Heart right ventricle (tissue), 16 donors: ENCODE measurements at regions not wholly inside any gene's neighbourhood (a gene's known extent, or its start where the extent isn't known, plus 50 kb on each side); places are given as distances from the start of the nearest gene placed in this dataset.

Source experiments
- ATAC-seq, 8 donors: fragments of 200-7000 bp; cut with Tn5 transposase; one replicate each; pipeline ENCODE4 v1.9.1; 2020; ENCODE audit warnings: mild to moderate bottlenecking in 8 of 8, moderate library complexity in 8 of 8, moderate number of reproducible peaks in 1 of 8
- DNase-seq, 2 donors: peaks; one replicate each; pipeline ENCODE4 v3.0.0-alpha.2; 2020
- H3K27ac ChIP-seq, 10 donors: fragments of 200-600 bp; sonication (generic) in 2 of 10; one replicate each; pipeline versions ENCODE4 v1.5.0 to v1.8.0; 2020 to 2022; ENCODE audit warnings: mild to moderate bottlenecking in 3 of 10
- H3K27me3 ChIP-seq, 7 donors: fragments of 200-600 bp; one replicate each; pipeline ENCODE4 v1.8.0; 2021 to 2022; ENCODE audit warnings: mild to moderate bottlenecking in 2 of 7
- H3K36me3 ChIP-seq, 9 donors: fragments of 200-600 bp; sonication (generic) in 1 of 9; one replicate each; pipeline versions ENCODE4 v1.5.0 to v1.8.0; 2020 to 2022; ENCODE audit warnings: mild to moderate bottlenecking in 2 of 9
- H3K4me1 ChIP-seq, 9 donors: fragments of 200-600 bp; sonication (generic) in 1 of 9; one replicate each; pipeline versions ENCODE4 v1.5.0 to v1.8.0; 2020 to 2022; ENCODE audit warnings: mild to moderate bottlenecking in 4 of 9
- H3K4me3 ChIP-seq, 10 donors: fragments of 200-600 bp; sonication (generic) in 2 of 10; one replicate each; pipeline versions ENCODE4 v1.5.0 to v1.8.0; 2020 to 2022; ENCODE audit warnings: mild to moderate bottlenecking in 7 of 10, moderate library complexity in 2 of 10
- H3K9me3 ChIP-seq, 11 donors: fragments of 200-600 bp in 10 of 11; sonication (generic) in 2 of 11; one replicate each; pipeline versions ENCODE4 v1.5.0 to v1.8.0; 2013 to 2022; ENCODE audit warnings: mild to moderate bottlenecking in 2 of 11, control low read depth in 1 of 11, moderate library complexity in 1 of 11
- WGBS, 2 donors: extraction: QIAGEN DNeasy Blood & Tissue Kit; methylation state at CpG; one replicate each; pipeline ENCODE4 v1.1.7; 2013; ENCODE audit warnings: inconsistent platforms in 1 of 2; 5-methylcytosine and 5-hydroxymethylcytosine counted together
- intact Hi-C, 10 donors: fragments of 100-400 bp; cut with DNase I; formaldehyde crosslinking; loops; one replicate each; pipeline versions ENCODE4 v1.11.1 to v1.14.2; 2022
- TF ChIP-seq, protein P1 (sequence below), 9 donors: fragments of 200-600 bp; sonication (generic) in 2 of 9; IDR thresholded peaks; one replicate each; pipeline versions ENCODE4 v1.5.0 to v1.8.0; 2021 to 2022; ENCODE audit warnings: antibody characterized with exemption in 9 of 9, mild to moderate bottlenecking in 5 of 9, moderate library complexity in 1 of 9
- donor health status: Arrhythmogenic right ventricular cardiomyopathy.
- donor health status: ischemic (EF 13 %, LVEDD 7.1; RV severe dilation, severe dysfunction).
- donor health status: healthy with polysubstance abuse.
- donor health status: DM: no; HTN: yes; CAD: no.
- donor health status: DM: no; HTN: no; CAD: no.
- donor health status: ischemic (EF 25% LVEDD 6.9; RV normal size, moderate dysfunction).
- donor health status: ischemic (EF 25% LVEDD 5.7; RV mildly dilated, moderate dysfunction).
- donor health status: healthy.
- donor health status: DM: yes; HTN: yes; CAD: no.
- donor health status: Ischemic cardiomyopathy.
- donor health status: ischemic (EF 35%, LVEDD 5.7; RV mildly dilated, moderate dysfunction).
- donor health status: nonischemic (EF 11% LVEDD 7.7; RV severe dilation, severe dysfunction).
- donor health status: DM: yes; HTN: yes; CAD: no.
- donor health status: PGD.
- donor health status: ischemic (EF 29% LVEDD 5.4; RV normal size, mild dysfunction).
- donor health status: nonischemic (EF 23%, LVEDD 6.1; RV moderate dilation, normal function).

DNA sequence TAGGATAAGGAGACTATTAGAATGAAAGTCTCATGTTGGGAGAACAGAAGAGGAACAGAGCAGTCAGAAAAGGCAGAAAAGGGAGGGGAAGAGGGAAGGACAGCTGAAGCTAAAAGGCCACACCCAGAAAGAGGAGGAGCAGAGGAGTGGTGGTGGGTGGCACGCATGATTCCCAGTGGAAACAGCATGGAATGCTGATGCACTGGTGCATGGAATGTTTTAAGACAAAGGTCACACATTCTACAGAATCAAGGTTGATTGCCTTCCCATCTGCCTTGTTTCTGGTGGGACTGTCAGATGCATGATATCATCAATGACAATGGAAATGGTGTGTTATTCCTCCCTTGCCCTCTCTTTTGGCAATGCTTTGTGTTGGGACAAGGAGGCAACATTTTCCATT is 285.4 kb upstream of the MKI67 start:
- Histone ChIP-seq H3K4me3 (no peak overlapping the region), H3K36me3 (no peaks in the 10 kb centered on the region), H3K4me1 (no peaks in the 10 kb centered on the region), H3K27ac (no peak overlapping the region), H3K9me3 (peaks cover 0 to 14% (median 0%) of the 10 kb centered on the region in 11 donors), H3K27me3 (peaks cover 0 to 11% (median 0%) of the 10 kb centered on the region in 7 donors)
- ATAC-seq (no peak), DNase-seq (no peak)
- intact Hi-C loops: loop anchor here in 1 of 10 donors (10.0 kb wide), 1 partner anchor 137 kb away; no protein-coding TSS in a partner anchor
- 58% methylated on average over 1 of the region's 1 CpG for WGBS, 2 donors
- TF ChIP-seq, protein P1, sequence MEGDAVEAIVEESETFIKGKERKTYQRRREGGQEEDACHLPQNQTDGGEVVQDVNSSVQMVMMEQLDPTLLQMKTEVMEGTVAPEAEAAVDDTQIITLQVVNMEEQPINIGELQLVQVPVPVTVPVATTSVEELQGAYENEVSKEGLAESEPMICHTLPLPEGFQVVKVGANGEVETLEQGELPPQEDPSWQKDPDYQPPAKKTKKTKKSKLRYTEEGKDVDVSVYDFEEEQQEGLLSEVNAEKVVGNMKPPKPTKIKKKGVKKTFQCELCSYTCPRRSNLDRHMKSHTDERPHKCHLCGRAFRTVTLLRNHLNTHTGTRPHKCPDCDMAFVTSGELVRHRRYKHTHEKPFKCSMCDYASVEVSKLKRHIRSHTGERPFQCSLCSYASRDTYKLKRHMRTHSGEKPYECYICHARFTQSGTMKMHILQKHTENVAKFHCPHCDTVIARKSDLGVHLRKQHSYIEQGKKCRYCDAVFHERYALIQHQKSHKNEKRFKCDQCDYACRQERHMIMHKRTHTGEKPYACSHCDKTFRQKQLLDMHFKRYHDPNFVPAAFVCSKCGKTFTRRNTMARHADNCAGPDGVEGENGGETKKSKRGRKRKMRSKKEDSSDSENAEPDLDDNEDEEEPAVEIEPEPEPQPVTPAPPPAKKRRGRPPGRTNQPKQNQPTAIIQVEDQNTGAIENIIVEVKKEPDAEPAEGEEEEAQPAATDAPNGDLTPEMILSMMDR (IDR thresholded peaks at IDR 0.05): no peak

DNA sequence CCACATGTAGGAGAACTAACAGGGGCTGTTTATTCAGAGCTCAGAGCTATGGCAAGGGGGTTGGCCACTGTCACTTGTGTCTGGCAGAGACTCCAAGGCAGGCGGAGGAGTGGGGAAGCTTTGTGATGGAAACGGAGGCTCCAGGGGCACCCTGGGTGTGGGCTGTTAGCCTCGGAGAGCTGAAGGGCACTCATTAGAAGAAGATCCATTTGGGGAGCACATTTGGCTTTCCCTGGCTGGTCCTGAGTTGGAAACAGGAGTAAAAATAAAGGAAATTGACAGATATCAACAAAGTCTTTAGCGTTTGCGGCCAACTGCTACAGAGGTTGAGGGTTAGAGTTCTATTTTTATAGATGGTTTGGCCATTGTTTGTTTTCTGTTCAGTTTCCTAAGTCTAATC is 288.3 kb upstream of the MKI67 start:
- H3K9me3 ChIP-seq: peaks cover 0 to 7% (median 0%) of the 10 kb centered on the region in 11 donors
- 72 to 73% methylated on average over 5 of the region's 5 CpGs for WGBS, 2 donors
- H3K36me3 ChIP-seq: no peaks in the 10 kb centered on the region
- no peaks in the 10 kb centered on the region for H3K4me1 ChIP-seq
- H3K4me3 ChIP-seq: no peak overlapping the region
- H3K27ac ChIP-seq: no peak overlapping the region
- DNase-seq (no peak), ATAC-seq (no peak)
- peaks cover 0 to 8% (median 0%) of the 10 kb centered on the region in 7 donors for H3K27me3 ChIP-seq
- intact Hi-C loops: loop anchor here in 2 of 10 donors (2.0 to 10.0 kb wide), 2 partner anchors 16 to 140 kb away; no protein-coding TSS in a partner anchor
- TF ChIP-seq, protein P1 (IDR thresholded peaks at IDR 0.05): no peak

DNA sequence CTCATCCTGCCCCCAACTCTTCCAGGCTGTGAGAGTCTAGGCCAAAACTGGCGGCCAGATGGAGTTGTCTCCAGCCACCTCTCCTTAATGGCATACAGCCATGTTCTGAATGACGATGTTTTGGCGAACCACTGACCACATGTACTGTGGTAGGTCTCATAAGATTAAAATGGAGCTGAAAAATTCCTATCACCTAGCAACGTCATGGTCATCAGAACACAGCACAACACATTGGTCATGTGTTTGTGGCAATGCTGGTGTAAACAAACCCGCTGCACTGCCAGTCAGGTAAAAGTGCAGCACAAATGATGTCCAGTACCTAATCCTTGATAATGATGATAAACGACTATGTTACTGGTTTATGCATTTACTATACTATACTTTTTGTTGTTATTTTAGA is 290.0 kb upstream of the MKI67 start:
- Histone ChIP-seq H3K27ac (no peak overlapping the region), H3K9me3 (no peaks in the 10 kb centered on the region), H3K4me1 (no peaks in the 10 kb centered on the region), H3K27me3 (peaks cover 0 to 12% (median 6%) of the 10 kb centered on the region in 7 donors), H3K4me3 (no peak overlapping the region), H3K36me3 (no peaks in the 10 kb centered on the region)
- no peak for ATAC-seq
- TF ChIP-seq, protein P1 (IDR thresholded peaks at IDR 0.05): no peak
- intact Hi-C loops: loop anchor here in 1 of 10 donors (10.0 kb wide), 1 partner anchor 141 kb away; no protein-coding TSS in a partner anchor
- no peak for DNase-seq
- 77 to 80% methylated on average over 6 of the region's 6 CpGs for WGBS, 2 donors

DNA sequence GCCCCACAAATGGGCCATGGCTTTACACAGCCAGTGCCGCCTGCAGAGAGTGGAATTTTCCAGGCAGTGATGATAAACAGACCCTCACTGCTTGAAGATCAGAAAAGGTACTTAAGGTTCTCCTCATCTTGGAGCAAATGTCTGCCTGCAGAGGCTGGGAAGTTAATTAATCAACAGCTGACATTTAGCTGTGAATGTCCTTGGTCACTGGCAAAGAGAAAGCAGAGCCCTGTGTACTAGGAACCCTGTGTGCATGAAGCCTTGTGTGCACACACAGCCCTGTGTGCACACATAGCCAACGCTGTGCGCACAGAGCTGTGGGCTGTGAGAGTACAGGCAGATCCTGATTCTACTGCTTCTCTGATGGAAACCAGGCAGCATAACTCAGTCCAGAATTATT is 291.6 kb upstream of the MKI67 start:
- ATAC-seq (no peak), DNase-seq (no peak)
- 71 to 73% methylated on average over 3 of the region's 3 CpGs for WGBS, 2 donors
- no peaks in the 10 kb centered on the region for H3K4me1 ChIP-seq
- intact Hi-C loops: loop anchor here in 1 of 10 donors (10.0 kb wide), 1 partner anchor 143 kb away; no protein-coding TSS in a partner anchor
- H3K27me3 ChIP-seq: peaks cover 0 to 28% (median 11%) of the 10 kb centered on the region in 7 donors
- H3K4me3 ChIP-seq: no peak overlapping the region
- H3K9me3 ChIP-seq: no peaks in the 10 kb centered on the region
- H3K27ac ChIP-seq: no peak overlapping the region
- TF ChIP-seq, protein P1 (IDR thresholded peaks at IDR 0.05): no peak
- H3K36me3 ChIP-seq: no peaks in the 10 kb centered on the region
